ENCODE measurements at regions not wholly inside any gene's neighbourhood (a gene's known extent, or its start where the extent isn't known, plus 50 kb on each side); places are given as distances from the start of the nearest gene placed in this dataset.

GRCh38 chr12:82583756-82584155 lies 103.0 kb upstream of the TMTC2 start:
- TF ChIP-seq ZBTB34 (CRISPR knock-in tag; IDR thresholded peaks at IDR 0.05), result no peak
- no peak overlapping the region for H3K4me2 ChIP-seq (ENCODE audit: insufficient read depth, low read length)
- FAIRE-seq (no peak), DNase-seq (ENCODE audit: extremely low read depth in 1 of 4, low spot score in 3 of 4) (no peak), ATAC-seq (no peak)
- H2AFZ ChIP-seq (ENCODE audit: low read depth, low read length), result no peak overlapping the region
- H3K27me3 ChIP-seq (ENCODE audit: control insufficient read depth in 2 of 2, insufficient read depth in 2 of 2, low read length in 2 of 2), result no peaks in the 10 kb centered on the region
- BruUV-seq (replicated peaks), result no TSS peak
- POLR2A ChIA-PET, result no interaction called here
- no peak overlapping the region for H3K27ac ChIP-seq (ENCODE audit: extremely low read depth, low read depth, low read length)
- no peaks in the 10 kb centered on the region for H3K36me3 ChIP-seq (ENCODE audit: control insufficient read depth, insufficient read depth, low read length)
- H3K9me3 ChIP-seq (replicated peaks; ENCODE audit: control insufficient read depth, insufficient read depth, low read depth, low read length), result no peaks in the 10 kb centered on the region
- CTCF ChIA-PET (ENCODE audit: low intra/inter-chr PET ratio), result no interaction called here
- intact Hi-C loops (cut with micrococcal nuclease) (no loop called here), in situ Hi-C loops (cut with MboI) (no loop called here)
- no peaks in the 10 kb centered on the region for H3K9me1 ChIP-seq (ENCODE audit: control insufficient read depth, insufficient read depth, low read length)
- no peaks in the 10 kb centered on the region for H3K79me2 ChIP-seq (ENCODE audit: control insufficient read depth, insufficient read depth, low read length)
- no peak overlapping the region for H3K9ac ChIP-seq (ENCODE audit: insufficient read depth in 1 of 2, low read depth in 2 of 2, low read length in 2 of 2)
- no peaks in the 10 kb centered on the region for H3K4me1 ChIP-seq (replicated peaks in 1 of 2; ENCODE audit: control insufficient read depth in 2 of 2, insufficient read depth in 2 of 2, low read length in 2 of 2)
- no peak overlapping the region for H3K4me3 ChIP-seq
- WGBS (ENCODE audit: insufficient coverage, low coverage, missing lambda C conversion rate), result 7% methylated on average over 1 of the region's 1 CpG
- H4K20me1 ChIP-seq (replicated peaks; ENCODE audit: control insufficient read depth, insufficient read depth, low read length), result no peaks in the 10 kb centered on the region

DNA sequence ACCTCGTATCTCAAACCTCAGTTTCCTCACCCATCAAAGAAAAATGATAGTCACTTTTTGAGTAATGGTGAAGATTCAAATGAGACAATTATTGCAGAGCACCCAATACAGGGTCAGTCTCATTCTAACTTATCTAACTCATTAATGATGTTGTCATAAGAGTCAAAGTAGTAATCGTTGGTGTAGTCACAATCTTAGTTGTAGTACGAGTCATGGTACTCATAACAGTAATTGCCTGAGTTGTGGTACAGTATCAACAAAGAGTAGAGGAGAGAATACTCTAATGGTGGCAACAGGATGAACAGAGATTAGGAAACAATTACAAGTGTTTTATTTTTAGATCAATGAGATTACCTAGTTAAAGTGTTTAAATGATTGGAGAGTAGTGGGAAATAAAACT lies 93.6 kb upstream of the TMTC2 start:
- DNase-seq (ENCODE audit: extremely low read depth in 1 of 4, low spot score in 3 of 4) (no peak), ATAC-seq (no peak), FAIRE-seq (no peak)
- no peak overlapping the region for H3K9ac ChIP-seq (ENCODE audit: insufficient read depth in 1 of 2, low read depth in 2 of 2, low read length in 2 of 2)
- no peaks in the 10 kb centered on the region for H3K4me1 ChIP-seq (replicated peaks in 1 of 2; ENCODE audit: control insufficient read depth in 2 of 2, insufficient read depth in 2 of 2, low read length in 2 of 2)
- no peaks in the 10 kb centered on the region for H3K9me3 ChIP-seq (replicated peaks; ENCODE audit: control insufficient read depth, insufficient read depth, low read depth, low read length)
- H3K36me3 ChIP-seq (ENCODE audit: control insufficient read depth, insufficient read depth, low read length), result no peaks in the 10 kb centered on the region
- intact Hi-C loops (cut with micrococcal nuclease), result no loop called here
- TF ChIP-seq BMI1 (IDR thresholded peaks at IDR 0.05; ENCODE audit: low read length) (no peak), ZNF830 (CRISPR knock-in tag; IDR thresholded peaks at IDR 0.05) (no peak), NR4A1 (CRISPR knock-in tag; IDR thresholded peaks at IDR 0.05) (no peak), NR4A1 (tag; IDR thresholded peaks at IDR 0.05) (no peak)
- no peaks in the 10 kb centered on the region for H4K20me1 ChIP-seq (replicated peaks; ENCODE audit: control insufficient read depth, insufficient read depth, low read length)
- H2AFZ ChIP-seq (ENCODE audit: low read depth, low read length), result no peak overlapping the region
- POLR2A ChIA-PET, result no interaction called here
- whole genome bisulfite sequencing (ENCODE audit: insufficient coverage, low coverage, missing lambda C conversion rate), result 0% methylated on average over 3 of the region's 3 CpGs
- no peaks in the 10 kb centered on the region for H3K27me3 ChIP-seq (ENCODE audit: control insufficient read depth in 2 of 2, insufficient read depth in 2 of 2, low read length in 2 of 2)
- no TSS peak for BruUV-seq (replicated peaks)
- no peak overlapping the region for H3K4me3 ChIP-seq
- H3K27ac ChIP-seq (ENCODE audit: extremely low read depth, low read depth, low read length), result no peak overlapping the region
- CTCF ChIA-PET (ENCODE audit: low intra/inter-chr PET ratio), result no interaction called here
- no peak overlapping the region for H3K4me2 ChIP-seq (ENCODE audit: insufficient read depth, low read length)
- H3K9me1 ChIP-seq (ENCODE audit: control insufficient read depth, insufficient read depth, low read length), result no peaks in the 10 kb centered on the region
- no peaks in the 10 kb centered on the region for H3K79me2 ChIP-seq (ENCODE audit: control insufficient read depth, insufficient read depth, low read length)
- in situ Hi-C loops (cut with MboI), result no loop called here

All from K562 (cell line).